ENCODE measurements at regions not wholly inside any gene's neighbourhood (a gene's known extent, or its start where the extent isn't known, plus 50 kb on each side); places are given as distances from the start of the nearest gene placed in this dataset.

DNA sequence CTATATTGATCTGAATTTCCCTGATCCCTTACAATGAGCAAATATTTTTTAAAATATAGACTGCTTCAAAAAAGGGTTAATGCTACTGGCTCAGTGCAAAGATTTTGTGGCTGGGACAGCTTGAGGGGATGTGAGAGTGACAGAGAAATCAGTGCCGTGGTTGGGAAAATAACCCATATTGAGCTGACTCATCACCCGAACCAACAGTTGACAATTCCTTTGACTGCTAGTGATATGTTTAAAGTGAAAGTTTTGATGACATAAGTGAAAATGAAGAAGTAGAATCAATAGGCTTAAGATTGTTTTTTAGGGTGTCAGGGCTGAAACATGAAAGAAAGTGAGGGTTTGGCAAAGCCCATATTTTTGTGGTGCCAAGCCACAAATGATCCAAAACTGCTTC, 257.1 kb upstream of the TENM4 start:
- no peak overlapping the region for H3K27ac Mint-ChIP-seq
- H3K4me3 Mint-ChIP-seq: no peak overlapping the region
- peaks cover 5% of the 10 kb centered on the region for H3K36me3 Mint-ChIP-seq (ENCODE audit: low read depth)
- DNase-seq: no peak
- H3K27me3 Mint-ChIP-seq (ENCODE audit: low read depth, poor library complexity): no peaks in the 10 kb centered on the region
- peaks cover 23% of the 10 kb centered on the region for H3K9me3 Mint-ChIP-seq
- no peaks in the 10 kb centered on the region for H3K4me1 Mint-ChIP-seq
- TF ChIP-seq, protein P1, sequence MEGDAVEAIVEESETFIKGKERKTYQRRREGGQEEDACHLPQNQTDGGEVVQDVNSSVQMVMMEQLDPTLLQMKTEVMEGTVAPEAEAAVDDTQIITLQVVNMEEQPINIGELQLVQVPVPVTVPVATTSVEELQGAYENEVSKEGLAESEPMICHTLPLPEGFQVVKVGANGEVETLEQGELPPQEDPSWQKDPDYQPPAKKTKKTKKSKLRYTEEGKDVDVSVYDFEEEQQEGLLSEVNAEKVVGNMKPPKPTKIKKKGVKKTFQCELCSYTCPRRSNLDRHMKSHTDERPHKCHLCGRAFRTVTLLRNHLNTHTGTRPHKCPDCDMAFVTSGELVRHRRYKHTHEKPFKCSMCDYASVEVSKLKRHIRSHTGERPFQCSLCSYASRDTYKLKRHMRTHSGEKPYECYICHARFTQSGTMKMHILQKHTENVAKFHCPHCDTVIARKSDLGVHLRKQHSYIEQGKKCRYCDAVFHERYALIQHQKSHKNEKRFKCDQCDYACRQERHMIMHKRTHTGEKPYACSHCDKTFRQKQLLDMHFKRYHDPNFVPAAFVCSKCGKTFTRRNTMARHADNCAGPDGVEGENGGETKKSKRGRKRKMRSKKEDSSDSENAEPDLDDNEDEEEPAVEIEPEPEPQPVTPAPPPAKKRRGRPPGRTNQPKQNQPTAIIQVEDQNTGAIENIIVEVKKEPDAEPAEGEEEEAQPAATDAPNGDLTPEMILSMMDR (IDR thresholded peaks at IDR 0.05): no peak

GRCh38 chr11:79694368-79694767, 253.5 kb upstream of the TENM4 start:
- no peaks in the 10 kb centered on the region for H3K36me3 Mint-ChIP-seq (ENCODE audit: low read depth)
- H3K27me3 Mint-ChIP-seq (ENCODE audit: low read depth, poor library complexity): peaks cover 12% of the 10 kb centered on the region
- TF ChIP-seq, protein P1 (IDR thresholded peaks at IDR 0.05): no peak
- no peaks in the 10 kb centered on the region for H3K9me3 Mint-ChIP-seq
- no peaks in the 10 kb centered on the region for H3K4me1 Mint-ChIP-seq
- H3K27ac Mint-ChIP-seq: no peak overlapping the region
- no peak overlapping the region for H3K4me3 Mint-ChIP-seq
- no peak for DNase-seq

DNA sequence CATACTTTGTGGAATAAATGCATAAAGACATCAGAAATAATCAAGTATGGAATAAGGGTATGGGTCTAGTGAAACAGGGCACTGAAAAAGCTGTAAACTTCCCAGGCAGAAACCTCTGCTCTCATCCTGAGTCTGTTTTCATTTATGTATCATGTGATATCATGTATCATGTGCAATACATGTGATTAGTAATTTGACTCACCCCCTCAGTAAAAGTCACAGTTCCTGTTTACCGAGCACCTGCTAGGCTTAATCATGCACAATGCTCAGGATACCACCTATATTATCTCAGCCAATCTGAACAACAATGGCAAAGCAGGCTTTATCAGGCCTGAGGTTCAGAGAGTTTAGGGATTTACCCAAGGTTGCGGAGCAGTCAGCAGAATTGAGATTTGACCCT, 250.6 kb upstream of the TENM4 start:
- no peaks in the 10 kb centered on the region for H3K36me3 Mint-ChIP-seq (ENCODE audit: low read depth)
- H3K9me3 Mint-ChIP-seq: no peaks in the 10 kb centered on the region
- no peaks in the 10 kb centered on the region for H3K4me1 Mint-ChIP-seq
- no peak for DNase-seq
- no peak overlapping the region for H3K27ac Mint-ChIP-seq
- TF ChIP-seq, protein P1 (IDR thresholded peaks at IDR 0.05): no peak
- H3K4me3 Mint-ChIP-seq: no peak overlapping the region
- H3K27me3 Mint-ChIP-seq (ENCODE audit: low read depth, poor library complexity): peaks cover 12% of the 10 kb centered on the region

- Mint-ChIP-seq H3K4me1 (no peaks in the 10 kb centered on the region), H3K36me3 (ENCODE audit: low read depth) (no peaks in the 10 kb centered on the region), H3K9me3 (no peaks in the 10 kb centered on the region)
Observed at GRCh38 chr11:79686703-79687419, 246.0 kb upstream of the TENM4 start.

GRCh38 chr11:79683930-79684329, 243.1 kb upstream of the TENM4 start:
- H3K4me3 Mint-ChIP-seq: no peak overlapping the region
- peaks cover 8% of the 10 kb centered on the region for H3K27me3 Mint-ChIP-seq (ENCODE audit: low read depth, poor library complexity)
- no peaks in the 10 kb centered on the region for H3K36me3 Mint-ChIP-seq (ENCODE audit: low read depth)
- no peaks in the 10 kb centered on the region for H3K9me3 Mint-ChIP-seq
- TF ChIP-seq, protein P1 (IDR thresholded peaks at IDR 0.05): no peak
- no peak overlapping the region for H3K27ac Mint-ChIP-seq
- H3K4me1 Mint-ChIP-seq: no peaks in the 10 kb centered on the region
- no peak for DNase-seq

More at GRCh38 chr11:79686703-79687419, 246.0 kb upstream of the TENM4 start:
- Mint-ChIP-seq H3K4me3 (no peak overlapping the region), H3K27ac (no peak overlapping the region), H3K27me3 (ENCODE audit: low read depth, poor library complexity) (peaks cover 12% of the 10 kb centered on the region)
- no peak for DNase-seq
- TF ChIP-seq, protein P1 (IDR thresholded peaks at IDR 0.05): no peak

Data from nephron progenitor cell (in vitro differentiated cells).